ENCODE measurements at regions not wholly inside any gene's neighbourhood (a gene's known extent, or its start where the extent isn't known, plus 50 kb on each side); places are given as distances from the start of the nearest gene placed in this dataset.
A peak's percentile ranks its signal among the peaks of the same experiment; 100 is the strongest.

GRCh38 chr2:5932556-5933469, 240.6 kb downstream of the SOX11 start:
- Histone ChIP-seq H2AK5ac (ENCODE audit: low read length) (no peak overlapping the region), H3K4me3 (ENCODE audit: low read length) (no peak overlapping the region), H4K5ac (ENCODE audit: low read length) (no peak overlapping the region), H3K79me2 (ENCODE audit: control insufficient read depth, insufficient read depth, low read length) (no peaks in the 10 kb centered on the region), H3K27me3 (ENCODE audit: insufficient read depth, low read length, poor library complexity) (no peaks in the 10 kb centered on the region), H2BK120ac (ENCODE audit: low read depth, low read length) (no peak overlapping the region), H3K56ac (ENCODE audit: low read length) (no peak overlapping the region), H2BK15ac (replicated peaks; ENCODE audit: low read depth) (no peak overlapping the region), H3K4ac (ENCODE audit: low read depth, low read length) (no peak overlapping the region), H3K27ac (ENCODE audit: low read depth, low read length) (no peak overlapping the region), H3K18ac (ENCODE audit: low read length) (no peak overlapping the region), H3K79me1 (ENCODE audit: low read length) (no peaks in the 10 kb centered on the region), H2BK5ac (ENCODE audit: low read length) (no peak overlapping the region), H3K4me2 (ENCODE audit: low read length) (no peak overlapping the region), H3K4me1 (ENCODE audit: control insufficient read depth, low read depth, low read length) (peaks cover under 1% of the 10 kb centered on the region), H3K23ac (ENCODE audit: low read length) (no peak overlapping the region), H3K9ac (ENCODE audit: low read length) (no peak overlapping the region), H3K36me3 (ENCODE audit: control insufficient read depth, insufficient read depth, low read length) (no peaks in the 10 kb centered on the region), H4K8ac (ENCODE audit: low read depth, low read length) (no peak overlapping the region)
- WGBS (ENCODE audit: extremely low coverage, insufficient coverage, low lambda C conversion rate), result no CpG with 5 or more reads among the region's 25 CpGs
- DNase-seq, result no peak

- H3K4me2 ChIP-seq (ENCODE audit: low read length), result no peak overlapping the region
These were observed 241.5 kb downstream of the SOX11 start for GRCh38 chr2:5933669-5934068.

DNA sequence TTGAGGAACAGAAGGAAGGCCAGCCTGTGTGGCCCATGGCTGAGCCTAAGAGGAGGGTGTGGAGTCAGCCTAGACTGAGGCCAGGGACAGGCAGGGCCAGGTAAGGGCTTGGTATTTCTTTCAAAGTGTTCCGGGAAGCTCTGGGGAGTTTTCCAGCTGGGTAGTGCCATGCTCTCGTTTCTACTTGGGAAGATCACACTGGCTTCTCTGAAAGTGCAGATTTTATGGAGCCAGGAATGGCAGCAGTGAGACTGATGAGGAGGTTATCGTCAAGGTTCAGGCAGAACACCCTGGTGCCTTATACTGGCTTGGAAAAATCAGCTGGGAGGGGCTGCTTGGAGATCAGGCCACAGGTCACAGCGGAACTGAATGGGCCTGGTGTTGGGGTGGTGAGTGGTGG, 245.1 kb downstream of the SOX11 start:
- H2BK5ac ChIP-seq (ENCODE audit: low read length), result no peak overlapping the region

More at GRCh38 chr2:5933669-5934068, 241.5 kb downstream of the SOX11 start:
- Histone ChIP-seq H2BK15ac (replicated peaks; ENCODE audit: low read depth) (no peak overlapping the region), H3K56ac (ENCODE audit: low read length) (no peak overlapping the region), H4K5ac (ENCODE audit: low read length) (no peak overlapping the region), H3K79me1 (ENCODE audit: low read length) (no peaks in the 10 kb centered on the region), H2BK5ac (ENCODE audit: low read length) (no peak overlapping the region), H4K8ac (ENCODE audit: low read depth, low read length) (no peak overlapping the region), H3K27me3 (ENCODE audit: insufficient read depth, low read length, poor library complexity) (no peaks in the 10 kb centered on the region), H2BK120ac (ENCODE audit: low read depth, low read length) (no peak overlapping the region), H3K18ac (ENCODE audit: low read length) (no peak overlapping the region), H3K27ac (ENCODE audit: low read depth, low read length) (no peak overlapping the region), H3K4ac (ENCODE audit: low read depth, low read length) (no peak overlapping the region), H3K4me1 (ENCODE audit: control insufficient read depth, low read depth, low read length) (peaks cover 2% of the 10 kb centered on the region), H3K79me2 (ENCODE audit: control insufficient read depth, insufficient read depth, low read length) (no peaks in the 10 kb centered on the region), H3K23ac (ENCODE audit: low read length) (no peak overlapping the region), H3K4me3 (ENCODE audit: low read length) (no peak overlapping the region), H2AK5ac (ENCODE audit: low read length) (no peak overlapping the region), H3K9ac (ENCODE audit: low read length) (no peak overlapping the region), H3K36me3 (ENCODE audit: control insufficient read depth, insufficient read depth, low read length) (no peaks in the 10 kb centered on the region)
- no CpG with 5 or more reads among the region's 4 CpGs for WGBS (ENCODE audit: extremely low coverage, insufficient coverage, low lambda C conversion rate)
- DNase-seq, result no peak

DNA sequence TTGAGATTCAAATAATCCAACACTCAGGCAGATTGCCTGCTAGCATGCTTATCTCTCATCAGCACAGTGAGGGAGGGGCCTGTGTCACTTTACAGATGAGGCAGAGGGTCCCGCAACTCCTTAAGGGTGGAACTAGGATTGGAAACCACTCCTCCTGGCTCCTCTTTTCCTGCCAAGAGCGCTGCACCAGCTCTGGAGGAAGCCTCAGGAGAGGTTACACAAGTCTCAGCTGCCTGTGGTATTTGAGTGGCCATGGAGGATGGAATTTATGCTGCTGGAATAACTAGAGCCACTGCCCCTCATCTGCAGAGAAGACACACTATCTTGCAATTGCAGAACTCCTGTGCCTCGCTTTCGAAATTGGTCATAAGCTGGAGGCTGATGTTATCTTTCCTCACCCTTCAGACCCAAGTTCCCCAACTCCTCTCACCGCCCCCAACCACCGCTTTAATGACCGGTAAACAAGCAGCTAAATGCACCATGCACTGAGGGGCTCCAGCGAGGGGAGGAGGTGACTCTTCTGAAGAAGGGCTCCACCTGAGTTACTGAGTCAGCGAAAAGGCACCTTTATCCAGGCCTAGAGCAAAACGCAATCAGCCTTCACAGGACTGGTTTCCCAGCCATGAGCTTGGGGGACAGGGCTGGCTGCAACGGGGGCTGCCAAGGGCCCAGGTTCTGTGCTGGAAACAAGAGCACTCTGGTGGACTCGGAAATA, 245.8 kb downstream of the SOX11 start:
- Histone ChIP-seq H3K27me3 (ENCODE audit: insufficient read depth, low read length, poor library complexity) (no peaks in the 10 kb centered on the region), H3K79me1 (ENCODE audit: low read length) (no peaks in the 10 kb centered on the region), H3K36me3 (ENCODE audit: control insufficient read depth, insufficient read depth, low read length) (no peaks in the 10 kb centered on the region), H3K18ac (ENCODE audit: low read length) (no peak overlapping the region), H3K4me2 (ENCODE audit: low read length) (no peak overlapping the region), H2BK15ac (replicated peaks; ENCODE audit: low read depth) (no peak overlapping the region), H2AK5ac (ENCODE audit: low read length) (no peak overlapping the region), H2BK120ac (ENCODE audit: low read depth, low read length) (no peak overlapping the region), H3K4ac (ENCODE audit: low read depth, low read length) (no peak overlapping the region), H3K79me2 (ENCODE audit: control insufficient read depth, insufficient read depth, low read length) (no peaks in the 10 kb centered on the region), H3K4me1 (ENCODE audit: control insufficient read depth, low read depth, low read length) (peaks cover 2% of the 10 kb centered on the region), H3K4me3 (ENCODE audit: low read length) (no peak overlapping the region), H2BK5ac (ENCODE audit: low read length) (no peak overlapping the region), H3K27ac (ENCODE audit: low read depth, low read length) (no peak overlapping the region), H3K9ac (ENCODE audit: low read length) (no peak overlapping the region), H4K5ac (ENCODE audit: low read length) (no peak overlapping the region), H3K56ac (ENCODE audit: low read length) (peak overlapping the region; percentile 59), H3K23ac (ENCODE audit: low read length) (no peak overlapping the region), H4K8ac (ENCODE audit: low read depth, low read length) (no peak overlapping the region)
- peak; percentile 63 for DNase-seq
- WGBS (ENCODE audit: extremely low coverage, insufficient coverage, low lambda C conversion rate), result no CpG with 5 or more reads among the region's 12 CpGs

More for the DNA sequence above, 245.1 kb downstream of the SOX11 start:
- no peak overlapping the region for H2AK5ac ChIP-seq (ENCODE audit: low read length)
- no peak overlapping the region for H3K4me3 ChIP-seq (ENCODE audit: low read length)
- no peak overlapping the region for H3K23ac ChIP-seq (ENCODE audit: low read length)
- H3K4me2 ChIP-seq (ENCODE audit: low read length), result no peak overlapping the region
- H3K27me3 ChIP-seq (ENCODE audit: insufficient read depth, low read length, poor library complexity), result no peaks in the 10 kb centered on the region
- H3K27ac ChIP-seq (ENCODE audit: low read depth, low read length), result no peak overlapping the region
- no peak overlapping the region for H3K4ac ChIP-seq (ENCODE audit: low read depth, low read length)
- no peaks in the 10 kb centered on the region for H3K79me1 ChIP-seq (ENCODE audit: low read length)
- H2BK120ac ChIP-seq (ENCODE audit: low read depth, low read length), result no peak overlapping the region
- no peaks in the 10 kb centered on the region for H3K36me3 ChIP-seq (ENCODE audit: control insufficient read depth, insufficient read depth, low read length)
- H3K56ac ChIP-seq (ENCODE audit: low read length), result peak overlapping the region; percentile 22
- H4K5ac ChIP-seq (ENCODE audit: low read length), result no peak overlapping the region
- H3K9ac ChIP-seq (ENCODE audit: low read length), result no peak overlapping the region
- H3K4me1 ChIP-seq (ENCODE audit: control insufficient read depth, low read depth, low read length), result peaks cover 2% of the 10 kb centered on the region
- no peak overlapping the region for H2BK15ac ChIP-seq (replicated peaks; ENCODE audit: low read depth)
- H3K79me2 ChIP-seq (ENCODE audit: control insufficient read depth, insufficient read depth, low read length), result no peaks in the 10 kb centered on the region
- H3K18ac ChIP-seq (ENCODE audit: low read length), result no peak overlapping the region
- H4K8ac ChIP-seq (ENCODE audit: low read depth, low read length), result no peak overlapping the region
- peak; percentile 6 for DNase-seq
- no CpG with 5 or more reads among the region's 4 CpGs for WGBS (ENCODE audit: extremely low coverage, insufficient coverage, low lambda C conversion rate)

- peaks cover 2% of the 10 kb centered on the region for H3K4me1 ChIP-seq (ENCODE audit: control insufficient read depth, low read depth, low read length)
- no peak overlapping the region for H3K23ac ChIP-seq (ENCODE audit: low read length)
- DNase-seq, result peak; percentile 80
- H3K79me1 ChIP-seq (ENCODE audit: low read length), result no peaks in the 10 kb centered on the region
- H4K8ac ChIP-seq (ENCODE audit: low read depth, low read length), result no peak overlapping the region
- H3K27ac ChIP-seq (ENCODE audit: low read depth, low read length), result no peak overlapping the region
- peak overlapping the region; percentile 59 for H3K56ac ChIP-seq (ENCODE audit: low read length)
- no peak overlapping the region for H3K18ac ChIP-seq (ENCODE audit: low read length)
- no peak overlapping the region for H2BK15ac ChIP-seq (replicated peaks; ENCODE audit: low read depth)
- no peak overlapping the region for H2AK5ac ChIP-seq (ENCODE audit: low read length)
- H4K5ac ChIP-seq (ENCODE audit: low read length), result no peak overlapping the region
- H3K79me2 ChIP-seq (ENCODE audit: control insufficient read depth, insufficient read depth, low read length), result no peaks in the 10 kb centered on the region
- no peak overlapping the region for H2BK120ac ChIP-seq (ENCODE audit: low read depth, low read length)
- no peak overlapping the region for H2BK5ac ChIP-seq (ENCODE audit: low read length)
- WGBS (ENCODE audit: extremely low coverage, insufficient coverage, low lambda C conversion rate), result no CpG with 5 or more reads among the region's 10 CpGs
- H3K36me3 ChIP-seq (ENCODE audit: control insufficient read depth, insufficient read depth, low read length), result no peaks in the 10 kb centered on the region
- no peak overlapping the region for H3K9ac ChIP-seq (ENCODE audit: low read length)
- no peak overlapping the region for H3K4me3 ChIP-seq (ENCODE audit: low read length)
- no peaks in the 10 kb centered on the region for H3K27me3 ChIP-seq (ENCODE audit: insufficient read depth, low read length, poor library complexity)
- no peak overlapping the region for H3K4me2 ChIP-seq (ENCODE audit: low read length)
- H3K4ac ChIP-seq (ENCODE audit: low read depth, low read length), result no peak overlapping the region
These were observed 246.3 kb downstream of the SOX11 start for GRCh38 chr2:5938566-5938896.

All from mesendoderm (in vitro differentiated cells).